ENCODE measurements at regions not wholly inside any gene's neighbourhood (a gene's known extent, or its start where the extent isn't known, plus 50 kb on each side); places are given as distances from the start of the nearest gene placed in this dataset.

GRCh38 chr9:104276709-104277245, 182.7 kb downstream of the SMC2 start:
- ChIA-PET POLR2A (ENCODE audit: unreplicated experiment) (no interaction called here), CTCF (no interaction called here)
- no peaks in the 10 kb centered on the region for H3K79me2 ChIP-seq (ENCODE audit: low read length)
- no peaks in the 10 kb centered on the region for H3F3A ChIP-seq (ENCODE audit: low read length, unreplicated experiment)
- H3K27me3 ChIP-seq (ENCODE audit: low read length) = no peaks in the 10 kb centered on the region
- H3K4me2 ChIP-seq (ENCODE audit: low read length) = no peak overlapping the region
- H3K9ac ChIP-seq (ENCODE audit: low read length) = no peak overlapping the region
- H3K36me3 ChIP-seq (ENCODE audit: low read depth, low read length) = no peaks in the 10 kb centered on the region
- ATAC-seq (no peak), DNase-seq (no peak)
- no peak overlapping the region for H2AFZ ChIP-seq (ENCODE audit: low read length)
- peaks cover 3% of the 10 kb centered on the region; the same call in 1 of the 2 replicates for H3K4me1 ChIP-seq (ENCODE audit: insufficient read depth, low read length)
- H3K9me3 ChIP-seq (ENCODE audit: low read length) = no peaks in the 10 kb centered on the region
- no peaks in the 10 kb centered on the region for H3K9me2 ChIP-seq (replicated peaks; ENCODE audit: low read length)
- no peak overlapping the region for H3K4me3 ChIP-seq (ENCODE audit: low read length)
- H4K20me1 ChIP-seq (ENCODE audit: low read length) = no peaks in the 10 kb centered on the region
- no TSS peak for BruUV-seq (replicated peaks)
- H3K27ac ChIP-seq (ENCODE audit: low read length) = no peak overlapping the region
- no peak for TF ChIP-seq EZH2 (IDR thresholded peaks at IDR 0.05; ENCODE audit: low read length, unreplicated experiment)
- intact Hi-C loops (cut with micrococcal nuclease) = no loop called here

DNA sequence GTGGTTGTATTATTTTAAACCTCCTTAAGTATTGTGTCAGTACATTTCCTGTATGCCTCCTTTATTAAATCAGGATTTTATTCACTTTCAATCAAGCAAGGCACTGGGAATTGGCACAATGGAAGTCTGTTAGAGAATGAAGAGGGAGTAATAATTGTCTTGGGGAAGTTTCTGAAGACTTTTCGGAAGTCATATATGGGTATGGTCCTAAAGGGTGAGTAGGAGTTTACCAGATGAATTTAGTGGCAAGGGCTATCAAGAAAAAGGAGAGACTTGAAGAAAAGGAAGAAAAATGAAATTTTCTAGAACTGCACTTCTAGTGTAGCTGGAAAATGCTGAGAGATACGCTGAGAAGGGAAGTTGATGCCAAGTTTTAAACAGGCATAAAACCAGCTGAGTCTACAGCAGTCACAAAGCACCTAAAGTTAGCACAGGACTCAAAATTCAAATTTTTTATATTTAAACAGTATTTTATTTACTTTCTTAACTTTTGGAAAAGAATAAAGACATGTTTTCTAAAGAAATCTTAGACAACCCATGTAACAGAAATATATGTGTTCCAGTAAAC, 184.9 kb downstream of the SMC2 start:
- POLR2A ChIA-PET (ENCODE audit: unreplicated experiment) = no interaction called here
- no peaks in the 10 kb centered on the region for H3K36me3 ChIP-seq (ENCODE audit: low read depth, low read length)
- no peak for ATAC-seq

GRCh38 chr9:104279535-104280177, 185.5 kb downstream of the SMC2 start:
- H2AFZ ChIP-seq (ENCODE audit: low read length) = no peak overlapping the region
- no peaks in the 10 kb centered on the region for H3K79me2 ChIP-seq (ENCODE audit: low read length)
- no peaks in the 10 kb centered on the region for H3F3A ChIP-seq (ENCODE audit: low read length, unreplicated experiment)
- H4K20me1 ChIP-seq (ENCODE audit: low read length) = no peaks in the 10 kb centered on the region
- no peaks in the 10 kb centered on the region for H3K9me2 ChIP-seq (replicated peaks; ENCODE audit: low read length)
- BruUV-seq (replicated peaks) = no TSS peak
- no peak overlapping the region for H3K4me3 ChIP-seq (ENCODE audit: low read length)
- peaks cover 3% of the 10 kb centered on the region; the same call in 1 of the 2 replicates for H3K4me1 ChIP-seq (ENCODE audit: insufficient read depth, low read length)
- peak overlapping the region; percentile 61 for H3K27ac ChIP-seq (ENCODE audit: low read length)
- no peaks in the 10 kb centered on the region for H3K27me3 ChIP-seq (ENCODE audit: low read length)
- no peaks in the 10 kb centered on the region for H3K9me3 ChIP-seq (ENCODE audit: low read length)
- H3K36me3 ChIP-seq (ENCODE audit: low read depth, low read length) = no peaks in the 10 kb centered on the region
- intact Hi-C loops (cut with micrococcal nuclease) = loop anchor here (5.0 kb wide), 1 partner anchor 108 kb away; no protein-coding TSS in a partner anchor
- ChIA-PET CTCF (no interaction called here), POLR2A (ENCODE audit: unreplicated experiment) (no interaction called here)
- ATAC-seq (peak; percentile 35), DNase-seq (peak; percentile 68)
- TF ChIP-seq EZH2phosphoT487 (IDR thresholded peaks at IDR 0.05; ENCODE audit: borderline replicate concordance, low read length) (no peak), EZH2 (IDR thresholded peaks at IDR 0.05; ENCODE audit: low read length, unreplicated experiment) (no peak), CTCF (conservative IDR thresholded peaks at IDR 0.05; ENCODE audit: low read depth, low read length) (no peak)
- peak overlapping the region; percentile 46 for H3K4me2 ChIP-seq (ENCODE audit: low read length)
- H3K9ac ChIP-seq (ENCODE audit: low read length) = 0 out of 2 replicates have a peak overlapping the region, but pooled peaks have one; percentile 17

More for the DNA sequence above, 184.9 kb downstream of the SMC2 start:
- H3K79me2 ChIP-seq (ENCODE audit: low read length) = no peaks in the 10 kb centered on the region
- no peaks in the 10 kb centered on the region for H3F3A ChIP-seq (ENCODE audit: low read length, unreplicated experiment)
- 0 out of 2 replicates have a peak overlapping the region, but pooled peaks have one; percentile 17 for H3K9ac ChIP-seq (ENCODE audit: low read length)
- H3K27me3 ChIP-seq (ENCODE audit: low read length) = no peaks in the 10 kb centered on the region
- H2AFZ ChIP-seq (ENCODE audit: low read length) = no peak overlapping the region
- H3K9me3 ChIP-seq (ENCODE audit: low read length) = no peaks in the 10 kb centered on the region
- peaks cover 3% of the 10 kb centered on the region; the same call in 1 of the 2 replicates for H3K4me1 ChIP-seq (ENCODE audit: insufficient read depth, low read length)
- CTCF ChIA-PET = no interaction called here
- H3K4me2 ChIP-seq (ENCODE audit: low read length) = peak overlapping the region; percentile 46; the same call in 1 of the 2 replicates
- TF ChIP-seq EZH2phosphoT487 (IDR thresholded peaks at IDR 0.05; ENCODE audit: borderline replicate concordance, low read length) = no peak
- no peaks in the 10 kb centered on the region for H4K20me1 ChIP-seq (ENCODE audit: low read length)
- intact Hi-C loops (cut with micrococcal nuclease) = no loop called here
- H3K9me2 ChIP-seq (replicated peaks; ENCODE audit: low read length) = no peaks in the 10 kb centered on the region
- no peak overlapping the region for H3K4me3 ChIP-seq (ENCODE audit: low read length)
- H3K27ac ChIP-seq (ENCODE audit: low read length) = peak overlapping the region; percentile 61
- DNase-seq = no peak
- no TSS peak for BruUV-seq (replicated peaks)

Measured in PC-3 (cell line).